Stomach (tissue), 8 donors: ENCODE measurements at regions not wholly inside any gene's neighbourhood (a gene's known extent, or its start where the extent isn't known, plus 50 kb on each side); places are given as distances from the start of the nearest gene placed in this dataset.

Experiments used
- DNase-seq, 2 donors: peaks; one replicate each; pipeline versions ENCODE4 v3.0.0 to v3.0.0-alpha.2; 2013 to 2019
- H3K27ac ChIP-seq, 5 donors: fragments of 200-600 bp in 4 of 5; sonication (generic) in 4 of 5; one replicate each; pipeline ENCODE4 v1.5.1; 2013 to 2019; ENCODE audit warnings: mild to moderate bottlenecking in 1 of 5, moderate library complexity in 1 of 5
- H3K27me3 ChIP-seq, 3 donors: fragments of 200-600 bp; sonication (generic); one replicate each; pipeline ENCODE4 v1.5.1; 2017 to 2019; ENCODE audit warnings: mixed run types in 1 of 3
- H3K36me3 ChIP-seq, 4 donors: fragments of 200-600 bp; sonication (generic); 1 replicate in 3 of 4; 2 replicates in 1 of 4; pipeline ENCODE4 v1.5.1; 2016 to 2019
- H3K4me1 ChIP-seq, 4 donors: fragments of 200-600 bp; sonication (generic); one replicate each; pipeline ENCODE4 v1.5.1; 2016 to 2019
- H3K4me3 ChIP-seq, 4 donors: fragments of 200-600 bp; sonication (generic) in 3 of 4; one replicate each; pipeline ENCODE4 v1.5.1; 2016 to 2019; ENCODE audit warnings: mild to moderate bottlenecking in 1 of 4
- H3K9me3 ChIP-seq, 4 donors: fragments of 200-600 bp; sonication (generic); one replicate each; pipeline ENCODE4 v1.5.1; 2016 to 2019
- CTCF ChIP-seq, 7 experiments: fragments of 450-650 bp in 4 of 7; fragments of 200-600 bp in 3 of 7; sonication (generic) in 3 of 7; IDR thresholded peaks; one replicate each; pipeline ENCODE4 v1.5.1; 2016 to 2019; ENCODE audit warnings: antibody characterized with exemption in 7 of 7, control low read depth in 2 of 7, mild to moderate bottlenecking in 1 of 7
- EP300 ChIP-seq: sonication (generic); formaldehyde crosslinking; IDR thresholded peaks from one replicate; pipeline ENCODE4 v1.6.1; 2017; ENCODE audit warnings: antibody characterized with exemption
- POLR2A ChIP-seq, 4 donors: fragments of 450-650 bp; IDR thresholded peaks; one replicate each; pipeline ENCODE4 v1.6.1; 2016; ENCODE audit warnings: antibody characterized with exemption in 4 of 4, control low read depth in 2 of 4, mild to moderate bottlenecking in 1 of 4, moderate library complexity in 1 of 4
- POLR2AphosphoS5 ChIP-seq, 3 donors: sonication (generic); formaldehyde crosslinking; IDR thresholded peaks; one replicate each; pipeline ENCODE4 v1.6.1; 2016; ENCODE audit warnings: antibody characterized with exemption in 3 of 3
- whole genome bisulfite sequencing, 5 donors: extraction: QIAGEN DNeasy Blood & Tissue Kit in 3 of 5; methylation state at CpG; one replicate each; pipeline versions ENCODE4 v1.1.5 to v1.1.7; 2013 to 2018; 5-methylcytosine and 5-hydroxymethylcytosine counted together
- intact Hi-C: fragments of 100-400 bp; cut with DNase I; formaldehyde crosslinking; loops from one replicate; pipeline ENCODE4 v1.15.1; 2023; ENCODE audit warnings: low total_unique reads
- donor health status: healthy with polysubstance abuse.
- donor health status: Bipolar disorder and iron deficiency.
- donor health status: healthy.

- no peaks in the 10 kb centered on the region for H3K27me3 ChIP-seq
- no peaks in the 10 kb centered on the region for H3K36me3 ChIP-seq
- H3K4me1 ChIP-seq: no peaks in the 10 kb centered on the region
- intact Hi-C loops: no loop called here
- TF ChIP-seq EP300 (no peak), CTCF (IDR thresholded peaks at IDR 0.05) (no peak), POLR2AphosphoS5 (IDR thresholded peaks at IDR 0.05) (no peak), POLR2A (IDR thresholded peaks at IDR 0.05) (no peak)
- no peaks in the 10 kb centered on the region for H3K9me3 ChIP-seq
- DNase-seq: no peak
- 80 to 98% (median 93%) methylated on average over 2 of the region's 2 CpGs for whole genome bisulfite sequencing, 5 donors
- H3K4me3 ChIP-seq: no peak overlapping the region
- no peak overlapping the region for H3K27ac ChIP-seq
Measured at GRCh38 chr1:184311580-184311979, 75.2 kb upstream of the C1orf21 start.

- Histone ChIP-seq H3K27ac (no peak overlapping the region), H3K4me1 (no peaks in the 10 kb centered on the region), H3K4me3 (no peak overlapping the region), H3K27me3 (no peaks in the 10 kb centered on the region), H3K36me3 (no peaks in the 10 kb centered on the region), H3K9me3 (no peaks in the 10 kb centered on the region)
- intact Hi-C loops: no loop called here
- WGBS, 5 donors: 76 to 89% (median 81%) methylated on average over 2 of the region's 2 CpGs
- TF ChIP-seq POLR2AphosphoS5 (IDR thresholded peaks at IDR 0.05) (no peak), EP300 (no peak), CTCF (IDR thresholded peaks at IDR 0.05) (no peak), POLR2A (IDR thresholded peaks at IDR 0.05) (no peak)
- DNase-seq: no peak
Measured at GRCh38 chr1:184315254-184315653, 71.6 kb upstream of the C1orf21 start.

GRCh38 chr1:184319879-184320278 lies 67.0 kb upstream of the C1orf21 start:
- Histone ChIP-seq H3K4me1 (no peaks in the 10 kb centered on the region), H3K4me3 (no peak overlapping the region), H3K36me3 (no peaks in the 10 kb centered on the region), H3K27me3 (no peaks in the 10 kb centered on the region), H3K9me3 (no peaks in the 10 kb centered on the region), H3K27ac (no peak overlapping the region)
- DNase-seq: no peak
- TF ChIP-seq EP300 (no peak), CTCF (IDR thresholded peaks at IDR 0.05) (no peak), POLR2A (IDR thresholded peaks at IDR 0.05) (no peak), POLR2AphosphoS5 (IDR thresholded peaks at IDR 0.05) (no peak)
- intact Hi-C loops: no loop called here
- 78 to 87% (median 84%) methylated on average over 3 of the region's 3 CpGs for WGBS, 5 donors

- TF ChIP-seq EP300: no peak
- no peak for TF ChIP-seq POLR2AphosphoS5 (IDR thresholded peaks at IDR 0.05)
- no peak for TF ChIP-seq CTCF (IDR thresholded peaks at IDR 0.05)
- TF ChIP-seq POLR2A (IDR thresholded peaks at IDR 0.05): no peak
- no peak overlapping the region for H3K4me3 ChIP-seq
- no peaks in the 10 kb centered on the region for H3K36me3 ChIP-seq
- no peaks in the 10 kb centered on the region for H3K4me1 ChIP-seq
- no peak for DNase-seq
- intact Hi-C loops: no loop called here
- no peak overlapping the region for H3K27ac ChIP-seq
- WGBS, 5 donors: 74 to 85% (median 76%) methylated on average over 6 of the region's 6 CpGs
- H3K27me3 ChIP-seq: no peaks in the 10 kb centered on the region
- H3K9me3 ChIP-seq: no peaks in the 10 kb centered on the region
Measured at GRCh38 chr1:184322253-184322652, 64.6 kb upstream of the C1orf21 start.
